Mesenchymal stem cell (in vitro differentiated cells and primary cell): ENCODE measurements at regions not wholly inside any gene's neighbourhood (a gene's known extent, or its start where the extent isn't known, plus 50 kb on each side); places are given as distances from the start of the nearest gene placed in this dataset.

Source experiments
- DNase-seq: peaks from one replicate; pipeline ENCODE4 v3.0.0-alpha.2; 2013
- H2AFZ ChIP-seq: one replicate; pipeline ENCODE4 v1.6.1; 2013; ENCODE audit warnings: low read depth, mild to moderate bottlenecking, control low read depth, inconsistent platforms, low read length, moderate library complexity
- H2AK5ac ChIP-seq: 2 replicates; pipeline ENCODE4 v1.6.1; 2013; ENCODE audit warnings: low read length, moderate library complexity, mild to moderate bottlenecking, inconsistent platforms; ENCODE audit not compliant: severe bottlenecking
- H2BK120ac ChIP-seq: one replicate; pipeline ENCODE4 v1.6.1; 2013; ENCODE audit warnings: low read depth, mild to moderate bottlenecking, inconsistent platforms, low read length, moderate library complexity
- H2BK12ac ChIP-seq, 2 experiments: one replicate each; pipeline ENCODE4 v1.6.1; 2013; ENCODE audit warnings: inconsistent platforms in 2 of 2, low read length in 2 of 2, mild to moderate bottlenecking in 2 of 2, moderate library complexity in 2 of 2, control low read depth in 1 of 2
- H2BK15ac ChIP-seq: one replicate; pipeline ENCODE4 v1.6.1; 2013; ENCODE audit warnings: mild to moderate bottlenecking, low read depth, inconsistent platforms; ENCODE audit not compliant: poor library complexity, severe bottlenecking
- H2BK5ac ChIP-seq: 2 replicates; pipeline ENCODE4 v1.6.1; 2013; ENCODE audit warnings: low read depth, mild to moderate bottlenecking, low read length, control low read depth, inconsistent platforms; ENCODE audit not compliant: poor library complexity, severe bottlenecking
- H3K14ac ChIP-seq, 2 experiments: one replicate each; pipeline ENCODE4 v1.6.1; 2013; ENCODE audit warnings: inconsistent platforms in 2 of 2, low read length in 2 of 2, control low read depth in 1 of 2, mild to moderate bottlenecking in 1 of 2, moderate library complexity in 1 of 2
- H3K18ac ChIP-seq, 2 experiments: one replicate each; pipeline ENCODE4 v1.6.1; 2013; ENCODE audit warnings: inconsistent platforms in 2 of 2, low read length in 2 of 2, control low read depth in 1 of 2, low read depth in 1 of 2, mild to moderate bottlenecking in 1 of 2
- H3K23ac ChIP-seq, 2 experiments: one replicate each; pipeline ENCODE4 v1.6.1; 2013; ENCODE audit warnings: inconsistent platforms in 2 of 2, low read length in 2 of 2, mild to moderate bottlenecking in 2 of 2, moderate library complexity in 2 of 2, control low read depth in 1 of 2
- H3K27ac ChIP-seq: 2 replicates; pipeline ENCODE4 v1.5.1; 2013; ENCODE audit warnings: mild to moderate bottlenecking, moderate library complexity, low read length, control low read depth, inconsistent platforms; ENCODE audit not compliant: poor library complexity, severe bottlenecking
- H3K27me3 ChIP-seq, 2 experiments: 2 replicates each; pipeline versions ENCODE4 v1.6.1 to v1.7.0; 2013; ENCODE audit warnings: low read length in 2 of 2, mild to moderate bottlenecking in 2 of 2, moderate library complexity in 2 of 2, control low read depth in 1 of 2, inconsistent platforms in 1 of 2; ENCODE audit not compliant: control insufficient read depth in 1 of 2, insufficient read depth in 1 of 2
- H3K36me3 ChIP-seq, 2 experiments: 2 replicates each; pipeline versions ENCODE4 v1.6.1 to v1.7.0; 2013; ENCODE audit warnings: low read length in 2 of 2, control low read depth in 1 of 2, inconsistent platforms in 1 of 2, low read depth in 1 of 2, mild to moderate bottlenecking in 1 of 2; ENCODE audit not compliant: insufficient read depth in 2 of 2, control insufficient read depth in 1 of 2
- H3K4ac ChIP-seq, 2 experiments: one replicate each; pipeline ENCODE4 v1.6.1; 2013; ENCODE audit warnings: inconsistent platforms in 2 of 2, low read length in 2 of 2, mild to moderate bottlenecking in 2 of 2, moderate library complexity in 2 of 2, control low read depth in 1 of 2, low read depth in 1 of 2
- H3K4me1 ChIP-seq: 2 replicates; pipeline ENCODE4 v1.6.1; 2013; ENCODE audit warnings: low read depth, low read length, control low read depth; ENCODE audit not compliant: control insufficient read depth, insufficient read depth
- H3K4me2 ChIP-seq: 2 replicates; pipeline ENCODE4 v1.6.1; 2013; ENCODE audit warnings: low read length, mild to moderate bottlenecking, inconsistent platforms; ENCODE audit not compliant: poor library complexity, severe bottlenecking
- H3K4me3 ChIP-seq, 2 experiments: 2 replicates each; pipeline versions ENCODE4 v1.5.1 to v1.7.0; 2013; ENCODE audit warnings: low read length in 2 of 2, mild to moderate bottlenecking in 2 of 2, control low read depth in 1 of 2, low read depth in 1 of 2; ENCODE audit not compliant: insufficient read depth in 1 of 2
- H3K79me1 ChIP-seq: replicated peaks from 2 replicates; pipeline ENCODE4 v1.6.1; 2013; ENCODE audit warnings: mild to moderate bottlenecking, control low read depth, low read length, inconsistent platforms; ENCODE audit not compliant: poor library complexity, severe bottlenecking
- H3K9ac ChIP-seq: 2 replicates; pipeline ENCODE4 v1.7.0; 2013; ENCODE audit warnings: mild to moderate bottlenecking, low read length, moderate library complexity
- H3K9me3 ChIP-seq: 2 replicates; pipeline ENCODE4 v1.7.0; 2013; ENCODE audit warnings: mild to moderate bottlenecking, low read length; ENCODE audit not compliant: control insufficient read depth
- H4K8ac ChIP-seq: one replicate; pipeline ENCODE4 v1.6.1; 2013; ENCODE audit warnings: inconsistent platforms, mild to moderate bottlenecking, low read length, moderate library complexity
- H4K91ac ChIP-seq: one replicate; pipeline ENCODE4 v1.6.1; 2013; ENCODE audit warnings: mild to moderate bottlenecking, low read length, inconsistent platforms
- WGBS: methylation state at CpG from one replicate; pipeline ENCODE4 v1.1.7; 2013; ENCODE audit warnings: mixed read lengths; 5-methylcytosine and 5-hydroxymethylcytosine counted together

- H3K36me3 ChIP-seq, result no peaks in the 10 kb centered on the region
- no peak overlapping the region for H3K4ac ChIP-seq
- no peak overlapping the region for H2BK5ac ChIP-seq
- no peaks in the 10 kb centered on the region for H3K27me3 ChIP-seq
- H4K8ac ChIP-seq, result no peak overlapping the region
- no peak overlapping the region for H2BK12ac ChIP-seq
- H2AFZ ChIP-seq, result no peak overlapping the region
- H4K91ac ChIP-seq, result no peak overlapping the region
- no peak overlapping the region for H2AK5ac ChIP-seq
- no peak overlapping the region for H3K18ac ChIP-seq
- DNase-seq, result no peak
- H3K27ac ChIP-seq, result no peak overlapping the region
- H3K79me1 ChIP-seq, result no peaks in the 10 kb centered on the region
- no peak overlapping the region for H3K14ac ChIP-seq
- H3K4me2 ChIP-seq, result no peak overlapping the region
- H3K23ac ChIP-seq, result no peak overlapping the region
- no peak overlapping the region for H3K9ac ChIP-seq
- no peaks in the 10 kb centered on the region for H3K9me3 ChIP-seq
- H3K4me3 ChIP-seq, result no peak overlapping the region
- H2BK120ac ChIP-seq, result no peak overlapping the region
- no peak overlapping the region for H2BK15ac ChIP-seq
- no peaks in the 10 kb centered on the region for H3K4me1 ChIP-seq
Observed at GRCh38 chr9:75544815-75545214, 345.7 kb upstream of the PCSK5 start.

GRCh38 chr9:75545287-75545686, 345.2 kb upstream of the PCSK5 start:
- no peak overlapping the region for H2BK120ac ChIP-seq
- H3K18ac ChIP-seq, result no peak overlapping the region
- H3K27me3 ChIP-seq, result no peaks in the 10 kb centered on the region
- H2AK5ac ChIP-seq, result no peak overlapping the region
- DNase-seq, result no peak
- no peak overlapping the region for H3K4me2 ChIP-seq
- whole genome bisulfite sequencing, result 84% methylated on average over 2 of the region's 3 CpGs
- H4K91ac ChIP-seq, result no peak overlapping the region
- H3K9ac ChIP-seq, result no peak overlapping the region
- H3K36me3 ChIP-seq, result no peaks in the 10 kb centered on the region
- H3K9me3 ChIP-seq, result no peaks in the 10 kb centered on the region
- no peak overlapping the region for H4K8ac ChIP-seq
- no peak overlapping the region for H3K23ac ChIP-seq
- no peak overlapping the region for H2BK5ac ChIP-seq
- H3K4me1 ChIP-seq, result no peaks in the 10 kb centered on the region
- no peaks in the 10 kb centered on the region for H3K79me1 ChIP-seq
- H3K4ac ChIP-seq, result no peak overlapping the region
- no peak overlapping the region for H2BK12ac ChIP-seq
- no peak overlapping the region for H3K4me3 ChIP-seq
- H2BK15ac ChIP-seq, result no peak overlapping the region
- no peak overlapping the region for H3K14ac ChIP-seq
- no peak overlapping the region for H2AFZ ChIP-seq
- H3K27ac ChIP-seq, result no peak overlapping the region

GRCh38 chr9:75548871-75549270, 341.6 kb upstream of the PCSK5 start:
- Histone ChIP-seq H4K8ac (no peak overlapping the region), H3K4me2 (no peak overlapping the region), H3K36me3 (no peaks in the 10 kb centered on the region), H3K4ac (no peak overlapping the region), H2AFZ (no peak overlapping the region), H2BK12ac (no peak overlapping the region), H4K91ac (no peak overlapping the region), H3K14ac (no peak overlapping the region), H3K4me3 (no peak overlapping the region), H3K79me1 (no peaks in the 10 kb centered on the region), H3K23ac (no peak overlapping the region), H3K27ac (no peak overlapping the region), H2BK5ac (no peak overlapping the region), H3K9me3 (no peaks in the 10 kb centered on the region), H2AK5ac (no peak overlapping the region), H3K18ac (no peak overlapping the region), H3K4me1 (no peaks in the 10 kb centered on the region), H3K9ac (no peak overlapping the region), H3K27me3 (no peaks in the 10 kb centered on the region), H2BK120ac (no peak overlapping the region), H2BK15ac (no peak overlapping the region)
- no peak for DNase-seq
- WGBS, result 76% methylated on average over 1 of the region's 2 CpGs

GRCh38 chr9:75551861-75552260, 338.6 kb upstream of the PCSK5 start:
- no peak overlapping the region for H3K27ac ChIP-seq
- no peak overlapping the region for H2AFZ ChIP-seq
- H3K4me1 ChIP-seq, result no peaks in the 10 kb centered on the region
- no peak overlapping the region for H2BK12ac ChIP-seq
- H4K8ac ChIP-seq, result no peak overlapping the region
- H4K91ac ChIP-seq, result no peak overlapping the region
- H3K9me3 ChIP-seq, result no peaks in the 10 kb centered on the region
- no peak for DNase-seq
- H3K4me2 ChIP-seq, result no peak overlapping the region
- no peak overlapping the region for H3K9ac ChIP-seq
- no peak overlapping the region for H3K18ac ChIP-seq
- no peak overlapping the region for H3K14ac ChIP-seq
- H3K4me3 ChIP-seq, result no peak overlapping the region
- H3K4ac ChIP-seq, result no peak overlapping the region
- no peaks in the 10 kb centered on the region for H3K27me3 ChIP-seq
- H2AK5ac ChIP-seq, result no peak overlapping the region
- no peaks in the 10 kb centered on the region for H3K79me1 ChIP-seq
- H3K36me3 ChIP-seq, result no peaks in the 10 kb centered on the region
- WGBS, result no CpG with 5 or more reads among the region's 1 CpG
- no peak overlapping the region for H2BK120ac ChIP-seq
- no peak overlapping the region for H2BK15ac ChIP-seq
- no peak overlapping the region for H3K23ac ChIP-seq
- no peak overlapping the region for H2BK5ac ChIP-seq
